SK-N-SH (cell line): ENCODE measurements at regions not wholly inside any gene's neighbourhood (a gene's known extent, or its start where the extent isn't known, plus 50 kb on each side); places are given as distances from the start of the nearest gene placed in this dataset.

Experiments
- CTCF ChIP-seq: fragments of 200-600 bp; sonication (generic); IDR thresholded peaks from 2 replicates; pipeline ENCODE4 v1.6.1; 2017; ENCODE audit warnings: antibody characterized with exemption, mild to moderate bottlenecking, moderate library complexity
- ELF1 ChIP-seq: IDR thresholded peaks from 2 replicates; pipeline ENCODE4 v1.4.0; 2012
- GABPA ChIP-seq: IDR thresholded peaks from 2 replicates; pipeline ENCODE4 v1.4.0; 2012; ENCODE audit warnings: low read depth, mild to moderate bottlenecking
- JUND ChIP-seq: IDR thresholded peaks from 2 replicates; pipeline ENCODE4 v1.4.0; 2012
- MAX ChIP-seq: IDR thresholded peaks from 2 replicates; pipeline ENCODE4 v1.4.0; 2012; ENCODE audit warnings: low read depth
- REST ChIP-seq: IDR thresholded peaks from 2 replicates; pipeline ENCODE4 v1.6.1; 2012; ENCODE audit warnings: mild to moderate bottlenecking, low read depth, low read length, moderate library complexity
- RFX5 ChIP-seq: IDR thresholded peaks from 2 replicates; pipeline ENCODE4 v1.6.1; 2012; ENCODE audit warnings: mild to moderate bottlenecking, improper control_type of control experiment, low read length
- TAF1 ChIP-seq: IDR thresholded peaks from 2 replicates; pipeline ENCODE4 v1.6.1; 2012; ENCODE audit warnings: low read depth, mild to moderate bottlenecking, low read length, moderate library complexity, borderline replicate concordance

- TF ChIP-seq RFX5 (no peak), REST (no peak), TAF1 (no peak), MAX (no peak), ELF1 (no peak), GABPA (no peak), JUND (no peak), CTCF (no peak)
These were observed 376.1 kb downstream of the CENPW start for GRCh38 chr6:126716032-126716431.
